Keratinocyte (primary cell): ENCODE measurements at regions not wholly inside any gene's neighbourhood (a gene's known extent, or its start where the extent isn't known, plus 50 kb on each side); places are given as distances from the start of the nearest gene placed in this dataset.

Experiments
- CTCF ChIP-seq, 3 experiments: IDR thresholded peaks in 1 of 3; conservative IDR thresholded peaks in 1 of 3; optimal IDR thresholded peaks in 1 of 3; 2 replicates in 2 of 3; 3 replicates in 1 of 3; pipeline versions ENCODE3 to v1.5.1; 2011; ENCODE audit warnings: low read length in 3 of 3, mild to moderate bottlenecking in 3 of 3, moderate library complexity in 2 of 3, control low read depth in 1 of 3, inconsistent platforms in 1 of 3; ENCODE audit not compliant: insufficient read depth in 2 of 3; ENCODE audit errors: extremely low read depth in 1 of 3
- EZH2 ChIP-seq: IDR thresholded peaks from one replicate; pipeline ENCODE4 v1.6.1; 2012; ENCODE audit warnings: inconsistent platforms, mild to moderate bottlenecking, low read length, moderate library complexity

GRCh38 chr6:168890306-168890980 lies 363.2 kb downstream of the THBS2 start:
- no peak for TF ChIP-seq CTCF (optimal IDR thresholded peaks at IDR 0.05 in 1 of 3, IDR thresholded peaks at IDR 0.05 in 1 of 3, conservative IDR thresholded peaks at IDR 0.05 in 1 of 3; ENCODE audit: extremely low read depth in 1 of 3, insufficient read depth in 2 of 3, low read length in 3 of 3)
- no peak for TF ChIP-seq EZH2
